WERI-Rb-1 (cell line): ENCODE measurements at regions not wholly inside any gene's neighbourhood (a gene's known extent, or its start where the extent isn't known, plus 50 kb on each side); places are given as distances from the start of the nearest gene placed in this dataset.

Experiments used
- DNase-seq: peaks from one replicate; pipeline ENCODE4 v3.0.0-alpha.2; 2020
- H3K27ac ChIP-seq: fragments of 250-450 bp; sonication (Bioruptor Pico); 2 replicates; pipeline ENCODE4 v1.5.1; 2020; ENCODE audit warnings: mild to moderate bottlenecking, moderate library complexity
- H3K27me3 ChIP-seq: fragments of 250-450 bp; sonication (Bioruptor Pico); 2 replicates; pipeline ENCODE4 v1.5.1; 2021; ENCODE audit warnings: mild to moderate bottlenecking, low read depth, moderate library complexity; ENCODE audit not compliant: insufficient read depth, severe bottlenecking
- H3K36me3 ChIP-seq: fragments of 250-450 bp; sonication (Bioruptor Pico); 2 replicates; pipeline ENCODE4 v1.5.1; 2020; ENCODE audit warnings: mild to moderate bottlenecking, moderate library complexity
- H3K4me3 ChIP-seq: 2 replicates; pipeline ENCODE4 v1.5.1; 2011; ENCODE audit warnings: low read depth, mild to moderate bottlenecking, control low read depth, low read length
- H3K9me3 ChIP-seq: fragments of 250-450 bp; sonication (Bioruptor Pico); 2 replicates; pipeline ENCODE4 v1.5.1; 2021; ENCODE audit warnings: mild to moderate bottlenecking, moderate library complexity; ENCODE audit not compliant: severe bottlenecking
- CTCF ChIP-seq: IDR thresholded peaks from 2 replicates; pipeline ENCODE4 v1.5.1; 2011; ENCODE audit warnings: low read depth, mild to moderate bottlenecking, control low read depth, inconsistent platforms, low read length

GRCh38 chr5:2129568-2130272 is 247.0 kb upstream of the IRX4 start:
- Histone ChIP-seq H3K4me3 (no peak overlapping the region), H3K9me3 (no peaks in the 10 kb centered on the region), H3K27ac (no peak overlapping the region), H3K36me3 (no peaks in the 10 kb centered on the region), H3K27me3 (peaks cover 98% of the 10 kb centered on the region)
- no peak for TF ChIP-seq CTCF
- no peak for DNase-seq

GRCh38 chr5:2128686-2129355 is 246.1 kb upstream of the IRX4 start:
- no peaks in the 10 kb centered on the region for H3K9me3 ChIP-seq
- no peak for TF ChIP-seq CTCF

DNA sequence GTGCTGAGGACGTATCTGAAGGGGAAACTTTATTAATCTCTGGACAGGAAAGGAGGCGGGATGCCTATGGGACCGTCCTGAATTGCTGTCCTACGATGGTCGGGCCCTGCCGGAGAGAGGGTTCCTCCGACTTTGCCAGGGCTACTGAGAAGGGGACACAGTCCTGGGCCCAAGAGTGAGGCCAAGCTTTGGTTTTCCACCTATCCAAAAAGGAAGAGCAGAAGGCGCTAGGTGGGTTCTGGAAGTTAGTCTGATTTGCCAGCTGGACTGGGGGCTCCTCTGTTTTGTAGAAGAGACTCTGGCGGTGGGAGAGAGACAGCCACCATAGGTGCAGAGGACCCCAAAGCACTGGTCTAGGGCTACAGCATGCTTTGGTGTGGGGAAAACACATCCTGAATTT is 243.8 kb upstream of the IRX4 start:
- no peak for TF ChIP-seq CTCF
- Histone ChIP-seq H3K36me3 (no peaks in the 10 kb centered on the region), H3K4me3 (no peak overlapping the region), H3K9me3 (no peaks in the 10 kb centered on the region), H3K27me3 (peaks cover 98% of the 10 kb centered on the region), H3K27ac (no peak overlapping the region)
- DNase-seq: no peak

More at GRCh38 chr5:2128686-2129355, 246.1 kb upstream of the IRX4 start:
- no peak for DNase-seq
- Histone ChIP-seq H3K27me3 (peaks cover 98% of the 10 kb centered on the region), H3K27ac (no peak overlapping the region), H3K4me3 (no peak overlapping the region), H3K36me3 (no peaks in the 10 kb centered on the region)

GRCh38 chr5:2125901-2126265 is 243.2 kb upstream of the IRX4 start:
- peaks cover under 1% of the 10 kb centered on the region for H3K9me3 ChIP-seq
- no peak overlapping the region for H3K4me3 ChIP-seq
- peaks cover 98% of the 10 kb centered on the region for H3K27me3 ChIP-seq
- DNase-seq: no peak
- H3K36me3 ChIP-seq: no peaks in the 10 kb centered on the region
- H3K27ac ChIP-seq: no peak overlapping the region
- no peak for TF ChIP-seq CTCF

DNA sequence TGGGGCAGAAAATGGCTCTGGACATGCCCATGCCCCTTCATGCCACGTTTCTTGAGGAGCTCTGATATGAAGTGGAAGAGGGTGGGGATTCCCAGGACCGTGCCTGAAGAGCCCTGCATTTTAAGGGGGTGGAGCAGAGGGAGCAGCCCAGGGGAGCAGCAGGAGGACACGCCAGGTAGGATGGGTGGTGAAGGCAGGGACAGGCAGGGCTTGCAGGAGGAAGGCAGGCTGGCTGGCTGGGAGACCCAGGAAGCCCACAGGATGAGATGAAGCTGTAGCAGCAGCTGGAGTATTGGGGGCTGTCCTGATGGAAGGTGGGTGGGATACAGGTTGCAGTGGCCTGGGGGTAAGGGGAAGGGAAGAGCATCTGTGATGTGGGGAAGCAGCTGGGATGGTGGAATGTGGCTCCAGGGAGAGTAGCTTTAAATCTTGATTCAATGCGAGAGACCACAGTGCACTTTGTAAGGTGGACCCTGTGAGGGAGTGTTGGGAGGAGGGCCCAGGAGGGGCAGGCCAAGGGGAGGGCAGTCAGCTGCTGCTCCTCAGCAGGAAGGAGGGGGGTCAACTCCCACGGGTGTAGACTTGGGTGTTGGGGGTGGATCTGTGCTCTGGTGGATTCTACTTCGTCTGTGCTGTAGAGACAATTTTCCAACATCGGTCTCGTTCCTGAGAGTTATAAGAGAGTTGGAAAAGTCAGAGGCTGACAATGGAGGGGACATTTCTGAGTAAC is 242.6 kb upstream of the IRX4 start:
- Histone ChIP-seq H3K36me3 (no peaks in the 10 kb centered on the region), H3K9me3 (peaks cover 5% of the 10 kb centered on the region), H3K27me3 (peaks cover 97% of the 10 kb centered on the region), H3K27ac (no peak overlapping the region), H3K4me3 (no peak overlapping the region)
- TF ChIP-seq CTCF: no peak
- DNase-seq: no peak
